HG02943 (cell line): ENCODE measurements at regions not wholly inside any gene's neighbourhood (a gene's known extent, or its start where the extent isn't known, plus 50 kb on each side); places are given as distances from the start of the nearest gene placed in this dataset.

Experiments used
- ATAC-seq: cut with Tn5 transposase; IDR thresholded peaks from one replicate; pipeline ENCODE4 v1.9.1; 2021; ENCODE audit warnings: mild to moderate bottlenecking, low read depth, moderate library complexity; ENCODE audit not compliant: unreplicated experiment

DNA sequence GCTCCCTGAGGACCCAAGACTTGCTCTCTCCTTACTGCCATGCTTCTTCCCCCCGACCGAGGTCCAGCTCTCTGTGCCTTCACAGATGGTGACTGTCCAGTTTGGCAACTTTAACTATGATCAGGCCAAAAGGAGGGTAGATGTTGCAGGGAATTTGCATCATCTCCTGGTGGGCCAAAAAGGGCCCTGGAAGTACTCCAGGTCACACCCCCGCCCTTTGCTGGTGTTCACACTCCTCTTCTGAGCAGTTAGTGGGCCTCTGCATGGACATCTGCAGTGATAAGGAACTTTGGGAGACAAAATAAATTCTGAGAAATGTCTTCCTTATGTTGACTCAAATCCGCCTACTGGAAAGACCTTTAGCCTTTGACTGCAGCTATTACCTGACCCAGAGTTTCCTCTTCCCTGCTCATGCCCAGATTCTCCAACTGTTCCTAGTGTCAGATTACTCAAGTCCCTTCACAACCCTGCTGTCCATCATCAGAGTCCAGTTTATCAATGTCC is 234.4 kb downstream of the LOXHD1 start:
- no peak for ATAC-seq

DNA sequence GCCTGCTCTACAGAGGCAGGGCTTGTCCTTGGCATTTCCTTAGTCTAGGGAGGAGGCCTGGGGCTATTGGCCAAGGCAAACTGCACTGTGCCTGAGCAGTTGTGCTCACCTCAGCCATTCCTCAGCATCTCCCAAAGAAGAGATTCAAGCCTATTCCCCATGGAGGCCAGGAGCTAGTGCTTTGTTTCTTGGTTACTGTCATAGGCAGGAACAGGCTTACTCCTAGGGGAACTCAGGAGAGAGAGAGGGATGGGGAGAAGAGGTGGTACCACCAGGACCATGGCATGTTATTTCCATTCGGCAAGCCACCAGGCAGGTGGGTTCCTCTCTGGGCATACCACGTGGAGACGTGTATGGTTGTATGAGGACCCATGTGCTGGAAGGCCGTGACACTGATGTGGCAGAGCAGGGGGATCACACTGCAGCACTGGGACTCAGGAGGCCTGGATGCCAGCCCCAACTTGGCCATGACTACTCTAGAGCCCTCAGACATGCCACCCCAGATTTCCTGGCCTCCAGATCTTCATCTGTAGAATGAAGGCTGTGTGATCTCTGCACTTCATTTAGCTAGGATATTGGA is 233.7 kb downstream of the LOXHD1 start:
- ATAC-seq: no peak

DNA sequence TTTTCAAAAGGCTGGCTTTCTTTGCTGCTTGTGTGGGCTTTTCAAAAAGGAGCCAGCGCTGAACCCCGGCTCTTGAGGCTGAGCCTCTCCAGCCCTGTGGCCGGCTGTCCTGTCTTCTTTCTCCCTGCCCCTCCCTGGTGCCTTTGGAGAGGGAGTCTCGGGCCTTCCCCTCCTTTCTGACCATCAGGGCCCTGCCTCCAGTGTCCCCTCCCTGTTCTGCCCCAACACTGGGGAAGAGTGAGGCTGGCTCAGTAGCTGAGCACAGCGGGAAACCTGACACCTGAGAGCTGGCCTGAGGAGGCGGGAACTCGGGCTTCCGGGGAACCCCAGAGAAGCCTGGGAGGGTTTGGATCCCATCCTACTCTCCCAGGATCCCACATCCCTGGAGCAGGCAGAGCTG is 232.1 kb downstream of the LOXHD1 start:
- ATAC-seq: no peak

DNA sequence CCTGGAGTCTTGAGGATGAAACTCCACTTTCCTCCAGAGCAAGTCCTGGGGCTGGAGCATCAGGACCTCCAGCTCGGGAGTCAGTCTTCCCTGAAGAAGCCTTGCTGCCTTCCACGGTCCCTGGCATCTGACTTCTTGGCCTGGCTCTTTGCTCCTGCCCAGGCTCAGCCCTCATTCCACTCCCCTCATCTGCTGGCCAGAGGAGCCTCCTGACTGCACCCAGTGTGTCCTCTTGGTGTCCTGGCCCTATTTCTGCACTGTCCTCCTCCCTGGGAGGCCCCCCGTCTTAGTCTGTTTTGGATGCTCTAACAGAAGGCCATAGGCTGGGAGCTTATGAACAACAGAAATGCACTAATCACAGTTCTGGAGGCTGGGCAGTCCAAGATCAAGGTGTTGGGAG is 231.5 kb downstream of the LOXHD1 start:
- no peak for ATAC-seq

DNA sequence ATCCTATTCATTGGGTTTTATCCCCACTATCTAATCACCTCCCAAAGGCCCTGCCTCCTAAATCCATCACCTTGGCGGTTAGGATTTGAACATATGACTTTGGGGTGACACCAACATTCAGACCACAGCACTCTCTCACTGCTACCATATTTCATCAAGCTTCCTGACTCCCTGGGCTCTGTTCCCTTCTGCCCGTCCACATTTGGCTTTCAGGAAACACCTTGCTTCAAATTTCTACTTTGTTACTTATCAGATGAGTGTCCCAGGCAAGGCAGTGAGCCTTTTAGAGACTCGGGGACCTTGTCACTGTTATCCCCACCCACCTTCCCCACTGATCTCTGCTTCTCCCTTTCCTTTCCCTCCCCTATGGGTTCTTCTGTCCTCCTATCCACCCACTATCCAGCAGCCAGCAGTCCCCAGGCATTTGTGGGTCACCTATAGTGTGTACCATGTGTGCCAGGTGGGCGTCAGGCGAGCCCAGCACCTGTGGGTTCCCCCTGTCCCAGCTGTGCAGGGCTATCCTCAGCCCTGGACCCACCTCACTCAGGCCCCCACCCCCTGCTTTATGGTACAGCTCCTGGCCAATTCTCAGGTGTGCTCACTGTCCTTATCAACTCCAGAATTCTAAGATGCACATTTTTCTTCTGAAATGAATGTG is 230.9 kb downstream of the LOXHD1 start:
- no peak for ATAC-seq

GRCh38 chr18:46426679-46427047 is 230.4 kb downstream of the LOXHD1 start:
- ATAC-seq: no peak
